GM19463 (cell line): ENCODE measurements at regions not wholly inside any gene's neighbourhood (a gene's known extent, or its start where the extent isn't known, plus 50 kb on each side); places are given as distances from the start of the nearest gene placed in this dataset.
A peak's percentile ranks its signal among the peaks of the same experiment; 100 is the strongest.
"Not testable (repeated sequence)": the region's sequence is repeated elsewhere in the genome, so short reads cannot be mapped to it uniquely, and the experiment has no call there.

Experiments
- ATAC-seq: cut with Tn5 transposase; IDR thresholded peaks from one replicate; pipeline ENCODE4 v1.9.1; 2021; ENCODE audit warnings: mild to moderate bottlenecking, moderate library complexity; ENCODE audit not compliant: unreplicated experiment

DNA sequence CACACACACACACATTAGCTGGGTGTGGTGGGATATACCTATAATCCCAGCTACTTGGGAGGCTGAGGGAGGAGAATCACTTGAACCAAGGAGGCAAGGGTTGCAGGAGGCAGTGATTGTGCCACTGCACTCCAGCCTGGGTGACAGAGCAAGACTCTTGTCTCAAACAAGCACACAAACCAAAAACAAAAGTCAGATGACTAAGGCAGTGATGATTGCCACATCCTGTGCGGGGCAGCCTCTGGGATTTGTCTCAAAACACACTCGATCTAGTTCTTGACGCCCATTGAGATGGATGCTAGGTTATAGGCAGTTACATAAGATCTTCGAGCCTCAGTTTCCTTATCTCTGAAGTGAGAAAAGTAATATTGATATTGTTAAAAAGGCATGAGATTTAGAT, 57.8 kb upstream of the NBPF8 start:
- not testable (repeated sequence) for ATAC-seq

DNA sequence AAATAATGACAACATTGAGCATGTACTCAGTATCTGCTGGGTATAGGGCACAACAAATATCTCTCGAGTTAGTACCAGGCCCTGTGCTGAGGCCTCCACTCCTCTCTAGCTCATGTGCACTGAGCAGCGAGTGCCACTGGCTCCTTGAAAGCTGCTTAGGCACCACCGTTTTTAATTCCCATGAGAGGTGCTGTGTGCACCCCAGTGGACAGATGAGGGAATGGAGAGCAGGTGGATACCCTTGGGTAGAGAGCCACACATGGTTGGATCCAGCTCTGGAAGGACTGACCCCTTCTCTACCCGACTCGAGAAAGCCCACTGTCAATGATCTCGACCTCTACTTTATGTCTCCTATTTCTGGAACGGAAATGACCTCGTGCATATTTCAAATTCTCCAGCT, 58.7 kb upstream of the NBPF8 start:
- ATAC-seq: not testable (repeated sequence)

DNA sequence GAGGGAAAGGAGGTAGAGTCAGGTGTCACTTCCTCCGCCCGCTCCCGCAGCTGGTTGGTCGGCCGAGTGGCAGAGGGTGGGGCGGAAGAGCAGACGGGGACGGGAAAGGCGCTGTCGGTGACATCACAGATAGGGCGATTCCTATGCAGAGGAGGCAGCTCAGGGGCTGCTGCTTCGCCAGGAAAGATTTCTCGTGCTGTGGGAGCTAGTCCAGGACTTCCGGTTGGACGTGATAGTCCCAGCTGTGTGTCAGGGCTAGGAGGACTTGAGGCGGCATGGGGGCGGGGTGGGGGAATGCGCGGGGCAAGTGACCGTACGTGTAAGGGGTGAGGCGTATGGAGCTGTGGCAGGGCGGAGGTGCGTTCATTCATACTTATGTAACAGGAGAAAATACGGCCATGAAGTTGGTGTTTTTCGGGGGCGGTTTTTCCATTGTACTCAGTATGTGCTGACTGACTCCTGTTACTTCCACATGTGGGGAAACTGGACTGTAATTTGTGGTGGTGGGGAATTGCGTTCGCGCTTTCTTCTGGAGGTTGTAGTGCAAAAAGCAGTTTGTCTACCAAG, 60.1 kb upstream of the NBPF8 start:
- peak; percentile 78 for ATAC-seq

GRCh38 chr1:120342231-120343073, 72.4 kb upstream of the NBPF8 start:
- not testable (repeated sequence) for ATAC-seq

- not testable (repeated sequence) for ATAC-seq
Measured at GRCh38 chr1:120341756-120342155, 73.1 kb upstream of the NBPF8 start.

DNA sequence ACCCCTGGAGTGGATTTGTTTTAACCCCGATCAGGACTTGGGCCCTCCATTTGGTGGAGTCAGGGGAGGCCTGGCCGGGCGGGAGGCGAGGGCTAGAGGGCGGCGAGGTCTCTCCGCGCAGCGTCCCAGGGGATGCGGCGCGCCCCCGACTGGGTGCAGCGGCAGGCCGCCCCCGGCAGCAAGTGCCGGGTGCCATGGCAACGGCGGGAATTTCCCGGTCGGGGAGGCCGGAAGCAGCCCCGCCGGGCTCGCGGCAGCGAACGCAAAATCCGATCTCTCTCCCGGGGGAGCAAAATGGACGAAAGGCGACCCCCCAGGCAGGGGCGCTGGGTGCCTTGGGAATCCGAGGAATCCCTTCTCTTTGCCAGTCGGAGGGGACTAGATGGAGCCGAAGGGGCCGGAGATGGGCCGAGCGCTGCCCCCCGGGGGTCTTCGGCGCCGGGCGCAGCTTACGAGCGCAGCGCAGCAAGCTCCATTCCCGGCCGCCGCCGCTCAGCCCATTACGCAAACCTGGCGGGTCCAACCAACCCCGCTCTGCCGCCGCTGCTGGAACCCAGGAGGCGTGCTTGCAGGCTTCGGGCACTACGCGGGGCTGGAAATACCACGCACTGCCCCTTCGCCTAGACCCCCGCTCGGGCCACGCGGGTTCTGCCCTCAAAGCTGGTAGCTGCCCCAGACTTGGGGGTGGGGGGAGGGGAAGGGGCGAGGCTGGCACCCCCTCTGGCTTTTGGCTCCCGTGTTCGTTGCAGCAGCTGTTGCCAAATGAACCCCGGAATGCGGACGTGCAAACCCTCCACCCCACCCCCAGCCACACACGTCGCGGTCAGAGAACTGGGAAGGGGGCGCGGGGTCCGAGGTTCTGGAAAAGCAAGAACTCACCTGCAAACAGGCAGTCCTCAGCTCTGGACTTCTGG, 73.7 kb upstream of the NBPF8 start:
- ATAC-seq: not testable (repeated sequence)

- ATAC-seq: not testable (repeated sequence)
Measured at GRCh38 chr1:120315738-120316137, 99.1 kb upstream of the NBPF8 start.

DNA sequence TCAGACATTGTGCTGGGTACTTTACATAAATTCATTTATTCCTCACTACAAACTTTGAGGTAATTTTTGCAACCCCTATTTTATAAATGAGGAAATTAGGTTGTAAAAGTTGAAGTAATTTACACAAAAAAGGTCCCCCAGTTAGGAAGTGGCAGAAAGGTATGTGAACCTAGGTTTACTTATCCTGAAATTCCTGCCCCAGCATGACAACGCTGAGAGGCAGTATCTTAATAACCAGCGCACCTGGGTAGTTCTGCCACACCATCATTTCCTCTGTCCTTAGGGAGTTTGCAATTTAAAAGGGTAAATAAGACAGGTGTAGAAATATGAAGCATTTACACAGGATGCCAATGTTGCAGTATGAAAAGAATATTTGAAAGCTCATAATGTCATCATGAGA, 102.9 kb upstream of the NBPF8 start:
- ATAC-seq: not testable (repeated sequence)

DNA sequence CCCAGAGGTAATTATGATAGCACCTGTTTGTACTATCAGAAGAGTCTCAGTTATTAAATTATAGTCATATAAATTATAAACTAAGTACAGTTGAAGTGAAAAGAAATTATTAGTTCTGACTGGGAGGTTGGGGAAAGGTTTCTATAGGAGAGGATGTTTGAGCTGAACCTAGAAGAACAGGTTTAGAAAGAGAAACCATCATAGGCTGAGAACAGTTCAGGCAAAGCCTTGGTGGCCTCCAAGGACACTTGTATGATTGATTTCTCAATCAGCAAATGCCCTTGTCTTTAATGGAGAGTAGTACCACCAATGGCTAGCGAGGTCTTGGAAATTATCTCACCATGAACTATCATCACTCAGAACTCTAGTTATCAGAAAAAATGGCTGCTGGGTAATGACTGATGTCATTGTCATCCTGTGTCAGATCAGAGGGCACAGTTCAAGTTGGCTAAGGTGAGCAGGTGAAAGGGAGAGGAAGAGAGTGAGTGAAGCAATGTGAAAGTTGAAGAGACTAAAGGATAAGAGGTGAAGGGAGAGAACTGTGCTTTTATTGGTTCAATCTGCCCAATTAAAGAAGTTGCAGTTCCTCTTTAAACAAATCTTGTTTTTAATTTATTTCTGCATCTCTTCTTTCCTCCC, 105.8 kb upstream of the NBPF8 start:
- not testable (repeated sequence) for ATAC-seq

GRCh38 chr1:120305046-120305445, 109.8 kb upstream of the NBPF8 start:
- ATAC-seq: not testable (repeated sequence)

- not testable (repeated sequence) for ATAC-seq
Measured at GRCh38 chr1:120304341-120304740, 110.5 kb upstream of the NBPF8 start.

DNA sequence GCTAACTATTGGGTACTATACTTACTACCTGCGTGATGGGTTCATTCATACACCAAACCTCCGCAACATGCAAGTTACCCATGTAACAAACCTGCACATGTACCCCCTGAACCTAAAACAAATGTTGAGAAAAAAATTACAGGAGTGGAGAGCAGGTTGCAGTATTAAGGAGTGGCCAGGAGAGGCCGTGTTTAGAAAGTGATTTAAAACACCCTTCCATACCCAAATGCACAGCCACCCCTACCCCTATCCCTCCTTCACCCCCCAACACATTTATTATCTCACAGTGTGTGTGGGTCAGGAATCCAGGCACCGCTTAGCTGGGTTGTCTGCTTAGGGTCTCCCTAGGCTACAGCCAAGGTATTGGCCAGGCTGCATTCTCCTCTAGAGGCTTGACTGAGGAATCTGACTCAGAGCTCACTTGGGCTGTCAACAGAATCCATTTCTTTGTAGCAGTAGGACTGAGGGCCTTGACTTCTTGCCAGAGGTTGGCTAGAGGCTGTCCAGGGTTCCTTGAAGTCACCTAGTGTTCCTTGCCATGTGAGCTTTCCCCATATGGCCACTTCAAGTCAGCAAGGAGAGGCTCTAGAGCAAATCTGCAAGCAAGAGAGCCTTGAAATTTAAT, 115.3 kb upstream of the NBPF8 start:
- ATAC-seq: not testable (repeated sequence)

GRCh38 chr1:120298487-120298886, 116.3 kb upstream of the NBPF8 start:
- not testable (repeated sequence) for ATAC-seq

DNA sequence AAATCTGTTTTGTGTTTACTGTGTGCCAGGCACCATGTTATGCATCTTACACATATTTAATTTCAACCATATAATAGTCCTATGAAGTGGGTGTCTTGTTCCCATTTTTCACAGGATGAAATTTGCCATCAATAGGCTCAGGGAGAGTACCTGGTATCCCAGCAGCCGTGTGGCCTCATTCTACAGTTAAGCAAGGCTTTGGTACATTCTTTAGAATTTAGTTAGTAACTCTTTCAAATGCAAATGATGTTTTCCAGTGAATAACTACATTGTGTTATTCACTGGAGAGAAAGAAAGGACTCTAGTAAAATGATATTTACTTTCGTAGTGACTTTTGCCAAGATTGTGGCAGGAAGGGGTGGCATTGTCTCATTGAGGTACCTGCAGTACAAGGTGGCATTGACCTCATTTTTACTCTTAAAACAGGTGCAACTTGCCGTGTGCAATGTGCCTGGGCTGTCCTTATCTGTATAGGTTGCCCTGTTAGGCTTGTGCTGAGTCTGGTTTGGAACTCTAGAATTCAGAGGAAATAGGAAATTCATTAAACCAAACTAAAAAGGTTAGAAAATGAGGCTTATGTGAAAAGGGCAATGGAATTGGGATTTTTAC, 117.4 kb upstream of the NBPF8 start:
- ATAC-seq: not testable (repeated sequence)

GRCh38 chr1:120290105-120290504, 113.8 kb upstream of the SEC22B start:
- ATAC-seq: not testable (repeated sequence)

DNA sequence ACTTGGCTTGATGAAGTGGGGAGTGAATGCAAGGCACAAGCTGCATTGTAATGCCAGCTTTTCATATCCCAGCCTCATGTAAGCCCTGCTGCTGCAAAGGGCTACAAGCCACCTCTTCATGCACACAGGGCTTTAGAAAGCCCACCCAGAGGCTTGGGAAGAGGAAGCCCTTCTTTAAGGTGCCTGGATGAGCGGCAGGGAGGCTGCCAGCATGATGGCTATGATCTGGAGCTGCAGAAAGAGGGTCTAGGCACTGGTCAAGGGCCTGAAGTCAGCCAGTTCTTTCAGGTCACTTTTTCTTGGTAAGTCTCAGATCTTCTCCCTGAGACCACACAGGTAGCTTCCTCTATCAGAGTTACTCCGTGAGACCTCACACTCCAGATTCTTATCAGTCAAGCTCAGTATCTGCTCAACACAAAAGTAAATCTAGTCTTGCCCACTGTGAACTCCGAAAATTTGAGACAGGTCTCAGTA, 113.3 kb upstream of the SEC22B start:
- ATAC-seq: not testable (repeated sequence)

DNA sequence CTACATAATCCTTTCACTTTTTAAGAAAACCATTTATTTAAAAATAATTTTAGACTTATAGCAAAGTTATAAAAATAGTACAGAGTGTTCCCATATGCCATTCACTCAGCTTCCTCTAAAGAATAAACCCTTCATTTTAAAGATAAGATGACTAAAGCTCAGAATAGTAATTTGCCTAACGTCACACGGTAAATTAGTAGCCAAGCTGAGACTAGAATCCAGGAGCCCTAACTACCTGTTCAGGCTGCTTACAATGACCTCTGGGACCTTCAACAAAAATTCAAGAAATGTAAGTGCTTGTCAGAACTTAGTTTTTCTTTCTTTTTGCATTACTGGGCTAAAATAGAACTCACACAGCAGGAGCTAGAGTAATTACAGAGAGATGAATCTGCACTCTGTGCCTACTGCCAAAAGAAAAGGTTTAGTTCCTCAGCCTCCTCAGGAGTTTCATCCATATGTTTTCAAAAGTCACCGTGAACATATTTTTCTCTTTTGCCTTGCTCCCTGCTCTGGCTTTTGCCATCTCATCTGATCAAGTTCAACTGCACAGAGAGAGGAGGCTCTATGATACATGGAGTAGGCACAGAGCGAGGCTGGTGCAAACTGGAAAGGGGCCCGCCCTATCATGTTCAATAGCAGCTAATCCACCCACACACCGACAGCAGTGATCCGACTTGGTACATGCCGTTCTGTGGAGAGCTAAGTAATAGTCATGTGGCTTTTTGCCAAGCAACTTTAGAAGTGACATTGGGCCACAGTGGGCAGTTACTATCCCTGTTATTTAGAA, 112.7 kb upstream of the SEC22B start:
- not testable (repeated sequence) for ATAC-seq

- not testable (repeated sequence) for ATAC-seq
Measured at GRCh38 chr1:120288167-120288566, 111.8 kb upstream of the SEC22B start.
